GM19438 (cell line): ENCODE measurements at regions not wholly inside any gene's neighbourhood (a gene's known extent, or its start where the extent isn't known, plus 50 kb on each side); places are given as distances from the start of the nearest gene placed in this dataset.
"Not testable (repeated sequence)": the region's sequence is repeated elsewhere in the genome, so short reads cannot be mapped to it uniquely, and the experiment has no call there.

Experiments
- ATAC-seq: cut with Tn5 transposase; IDR thresholded peaks from one replicate; pipeline ENCODE4 v1.9.1; 2021; ENCODE audit warnings: low read depth; ENCODE audit not compliant: unreplicated experiment

DNA sequence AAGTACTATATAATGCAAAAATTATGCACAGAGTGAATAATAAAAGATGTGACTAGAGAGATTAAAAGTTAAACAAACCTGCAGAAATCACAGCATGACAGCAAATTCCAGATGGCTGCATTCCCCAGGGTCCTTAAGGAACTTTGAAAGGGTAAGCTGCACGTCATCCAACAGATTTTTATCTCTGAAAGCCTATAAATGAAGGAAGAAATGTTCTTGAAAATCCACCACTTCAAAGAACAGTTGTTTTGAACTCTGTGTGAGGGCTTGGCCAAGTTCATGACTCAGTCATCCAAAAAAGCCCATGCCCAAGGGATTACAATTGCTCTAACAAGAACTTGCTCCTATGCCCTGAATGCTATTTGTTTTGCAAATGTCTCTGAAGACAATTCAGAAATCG lies 603.6 kb downstream of the PLOD2 start:
- ATAC-seq, result no peak

DNA sequence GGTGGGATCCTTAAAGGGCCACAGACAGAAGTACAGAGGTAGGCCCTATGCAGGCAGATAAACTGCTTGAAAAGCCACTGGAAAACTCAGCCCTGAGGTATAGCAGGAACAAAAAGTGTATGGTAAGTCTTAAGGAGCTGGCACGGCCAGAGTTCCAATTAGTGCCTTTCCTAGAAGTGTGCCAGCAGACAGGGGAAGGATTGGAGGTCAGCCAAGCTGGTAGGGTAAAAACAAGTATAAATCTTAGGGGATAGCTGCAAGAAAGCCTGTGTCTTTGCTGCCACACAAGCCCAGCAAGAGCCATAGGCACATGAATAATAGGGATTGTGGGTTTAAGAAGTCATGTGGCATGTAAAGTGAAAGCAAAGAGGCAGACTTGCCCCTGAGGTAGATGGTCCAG lies 582.5 kb downstream of the PLOD2 start:
- ATAC-seq, result no peak

DNA sequence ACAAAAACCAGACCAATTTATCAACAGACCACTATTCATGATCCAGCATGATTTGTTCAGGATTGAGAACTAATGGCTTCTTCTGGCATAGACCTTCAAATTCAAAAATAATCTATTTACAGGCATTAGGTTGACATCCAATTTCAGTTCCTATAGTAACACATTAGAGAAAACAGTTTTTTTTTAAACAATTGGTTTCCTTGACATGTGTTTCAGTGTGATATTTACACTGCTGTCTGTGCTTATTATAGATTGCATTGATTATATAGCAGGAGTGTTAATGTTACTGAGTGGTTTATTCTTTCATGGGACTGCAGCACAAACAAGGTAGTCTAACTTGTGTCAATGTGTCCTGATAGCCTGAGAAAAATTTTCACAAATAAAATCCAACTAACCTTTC lies 579.3 kb downstream of the PLOD2 start:
- no peak for ATAC-seq

DNA sequence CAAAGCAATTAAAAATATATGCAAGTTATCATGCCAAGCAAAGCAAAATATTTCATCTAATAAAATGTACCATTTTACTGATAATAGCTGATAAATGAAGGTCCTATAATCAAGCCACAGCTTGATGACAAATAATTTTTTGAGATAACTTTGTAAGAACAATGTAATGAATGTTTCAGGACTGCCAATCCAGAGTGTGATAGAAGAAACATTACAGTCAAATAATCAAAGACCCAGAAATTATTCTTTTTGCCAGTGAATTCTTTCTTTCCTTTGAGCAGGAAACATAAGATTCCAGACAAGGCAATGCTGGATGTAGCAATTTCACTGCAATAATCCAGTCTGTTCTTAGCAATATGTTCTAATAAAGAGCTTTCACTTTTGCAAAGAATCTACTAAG lies 556.1 kb downstream of the PLOD2 start:
- ATAC-seq, result no peak

DNA sequence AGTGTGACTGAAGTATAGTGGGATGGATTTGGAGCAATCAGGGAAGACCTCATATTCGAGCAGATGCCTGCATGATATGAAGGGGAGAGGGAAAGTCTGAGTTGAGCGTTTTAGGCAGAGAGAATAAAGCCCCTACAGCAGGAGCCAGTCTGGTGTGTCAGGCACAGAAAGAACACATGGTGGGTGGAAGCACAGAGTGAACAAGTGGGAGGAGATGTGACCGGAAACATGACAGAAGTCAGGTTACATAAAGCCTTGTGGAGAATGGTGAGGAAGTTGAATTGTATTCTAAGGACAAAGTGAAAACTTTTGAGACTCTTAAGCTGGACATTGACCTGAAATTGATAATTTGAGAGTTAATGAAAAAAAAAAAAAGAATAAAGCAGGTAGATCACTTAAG lies 541.0 kb downstream of the PLOD2 start:
- no peak for ATAC-seq

DNA sequence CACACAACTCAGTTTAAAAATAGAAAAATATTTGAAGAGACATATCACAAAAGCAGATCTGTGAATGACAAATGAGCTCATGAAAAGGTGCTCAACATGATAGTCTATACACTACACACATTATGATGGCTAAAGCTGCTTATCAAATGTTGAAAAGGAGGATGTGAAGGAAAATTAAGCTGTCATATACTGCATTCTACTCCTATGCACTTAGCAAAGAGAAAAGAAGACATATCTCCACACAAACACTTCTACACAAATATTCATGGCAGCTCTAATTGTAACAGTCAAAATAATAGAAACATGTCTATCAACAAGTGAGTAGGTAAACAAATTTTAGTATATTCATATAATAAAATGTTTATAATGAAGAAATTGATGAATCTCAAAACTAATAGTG lies 540.5 kb downstream of the PLOD2 start:
- ATAC-seq, result no peak

DNA sequence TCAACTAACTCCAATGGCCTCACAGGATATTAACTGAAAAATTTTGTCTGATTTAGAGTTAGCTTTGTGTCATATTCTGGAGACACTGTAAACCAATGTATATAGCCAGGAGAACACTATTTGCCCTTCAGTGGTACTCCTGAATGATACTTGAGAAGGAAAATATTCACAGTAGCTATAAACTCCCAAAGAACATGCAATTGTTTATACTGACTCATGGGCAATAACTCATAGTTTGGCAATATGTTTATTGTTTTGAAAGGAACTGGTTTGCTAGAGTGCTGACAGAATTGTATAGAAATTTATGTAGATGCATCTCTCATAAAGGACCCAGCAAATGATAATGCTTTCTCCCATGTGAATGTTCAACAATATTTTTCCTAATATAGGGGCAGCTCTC lies 537.6 kb downstream of the PLOD2 start:
- ATAC-seq, result no peak

DNA sequence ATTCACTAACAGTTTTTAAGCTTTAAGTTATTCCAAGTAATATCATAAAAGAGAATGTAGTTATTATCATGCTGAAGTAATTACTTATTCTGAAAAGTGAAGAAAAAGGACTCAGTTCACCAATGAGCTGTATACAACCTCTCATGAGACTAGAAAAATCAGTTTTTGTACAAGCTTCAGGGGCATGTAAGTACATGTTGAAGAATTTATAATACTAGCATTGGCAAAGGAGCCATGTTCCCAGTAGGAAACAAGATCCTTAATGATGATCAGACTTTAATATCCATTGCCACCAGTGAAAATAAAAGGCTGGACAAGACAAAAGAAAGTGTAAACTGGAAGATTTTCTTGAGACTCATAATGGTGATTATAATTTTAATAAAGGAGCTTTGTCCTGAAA lies 532.8 kb downstream of the PLOD2 start:
- ATAC-seq, result no peak

DNA sequence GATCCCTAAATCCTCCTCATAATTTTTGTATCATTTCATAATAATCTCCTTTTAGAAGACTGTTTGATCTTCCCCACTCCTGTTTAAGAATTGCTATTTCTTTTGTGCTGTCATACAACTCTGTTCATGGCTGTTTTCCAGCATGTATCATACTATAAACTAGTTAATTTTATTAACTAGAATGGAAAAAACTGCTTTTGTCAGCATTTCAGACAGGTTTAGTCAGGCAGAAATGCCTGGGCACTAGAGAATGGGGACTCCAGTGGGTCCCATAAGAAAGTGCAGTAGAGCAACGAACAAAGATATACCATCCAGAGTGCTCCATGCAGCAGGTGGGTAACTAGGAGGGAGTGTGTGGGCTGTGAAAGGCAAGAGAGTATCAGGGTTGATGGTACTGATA lies 523.9 kb downstream of the PLOD2 start:
- no peak for ATAC-seq

DNA sequence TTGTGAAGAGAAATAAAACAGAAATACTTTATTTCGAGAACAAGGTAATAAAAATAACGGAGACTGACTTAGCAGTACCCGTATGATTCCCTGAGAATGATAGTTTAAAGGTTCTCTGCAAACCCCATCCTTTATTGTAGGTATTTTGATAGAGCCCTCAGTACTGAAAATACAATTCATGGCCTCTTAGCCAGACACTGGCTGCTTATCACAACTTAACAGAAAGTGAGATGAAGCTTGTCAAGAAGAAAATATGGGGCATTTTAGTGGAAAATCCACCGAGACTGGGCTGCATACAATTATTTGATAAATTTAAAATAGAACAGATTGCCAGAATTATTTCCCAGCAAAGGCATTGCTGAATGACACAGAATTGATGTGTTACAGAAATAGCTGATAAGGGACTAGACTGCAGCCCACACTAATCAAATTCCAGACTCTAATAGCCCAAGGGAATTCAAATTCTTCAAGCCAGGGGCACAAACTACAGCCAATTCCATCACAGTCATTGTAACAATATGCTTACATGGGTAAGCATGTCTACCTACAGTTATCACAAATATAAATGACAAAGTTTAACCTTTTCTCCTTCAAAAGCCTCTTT lies 521.9 kb downstream of the PLOD2 start:
- ATAC-seq, result no peak

DNA sequence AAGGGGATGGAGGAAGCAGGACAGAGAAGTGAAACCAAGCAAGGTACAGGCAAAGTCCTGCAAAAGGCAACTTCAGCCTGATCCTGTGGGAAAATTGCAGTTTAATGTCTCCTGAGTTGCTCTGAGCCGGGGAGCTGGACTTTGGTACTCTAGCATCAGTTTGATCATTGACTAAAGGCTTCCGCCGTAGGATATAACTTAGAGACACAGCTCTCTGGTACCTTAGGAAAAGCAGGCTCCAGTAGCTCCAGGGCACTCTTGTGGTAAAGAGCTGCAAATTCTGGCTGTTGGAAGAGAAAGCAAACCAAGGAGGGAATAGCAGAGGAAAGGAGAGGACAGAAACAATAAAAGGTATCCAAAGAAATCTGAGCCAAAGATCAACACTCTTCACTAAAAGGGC lies 521.1 kb downstream of the PLOD2 start:
- ATAC-seq, result no peak

DNA sequence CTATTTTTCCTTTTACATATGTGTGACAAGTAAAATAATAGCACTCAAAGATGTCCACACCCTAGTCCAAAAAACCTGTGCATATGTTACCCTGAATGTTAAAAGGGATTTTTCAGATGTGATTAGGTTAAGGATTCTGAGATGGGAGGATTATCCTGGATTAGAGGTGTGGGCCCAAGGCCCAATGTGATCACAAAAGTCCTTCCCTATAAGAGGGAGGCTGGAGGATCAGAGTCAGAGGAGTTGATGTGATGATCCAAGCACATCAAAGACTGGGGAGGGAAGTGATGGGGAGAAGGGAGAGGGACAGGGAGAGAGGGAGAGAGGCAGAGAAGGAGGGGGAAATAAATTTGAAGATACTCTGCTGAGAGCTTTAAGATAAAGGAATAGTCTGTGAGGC lies 512.6 kb downstream of the PLOD2 start:
- ATAC-seq, result no peak

DNA sequence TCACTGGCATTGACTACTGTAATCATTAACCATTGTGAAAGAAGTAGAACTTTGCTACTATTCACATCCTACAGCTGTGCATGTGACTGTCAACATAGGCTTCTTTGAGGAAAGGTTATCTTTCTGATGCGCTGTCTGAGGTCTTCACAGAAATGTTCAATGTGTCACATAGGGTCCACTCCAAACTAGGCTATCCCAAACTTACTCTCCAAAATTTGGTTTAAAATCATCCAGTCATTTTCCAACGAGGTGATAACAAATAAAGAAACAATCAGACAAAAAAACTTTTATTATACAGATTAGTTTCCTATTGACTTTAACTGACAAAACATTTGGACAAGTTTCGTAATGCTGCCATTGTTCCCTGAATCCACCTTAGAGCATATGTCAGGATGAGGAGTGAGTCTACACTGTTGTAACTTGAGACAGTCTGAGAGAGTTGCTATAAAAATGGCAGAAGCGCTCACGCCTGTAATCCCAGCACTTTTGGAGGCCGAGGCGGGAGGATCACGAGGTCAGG lies 511.6 kb downstream of the PLOD2 start:
- ATAC-seq, result no peak

DNA sequence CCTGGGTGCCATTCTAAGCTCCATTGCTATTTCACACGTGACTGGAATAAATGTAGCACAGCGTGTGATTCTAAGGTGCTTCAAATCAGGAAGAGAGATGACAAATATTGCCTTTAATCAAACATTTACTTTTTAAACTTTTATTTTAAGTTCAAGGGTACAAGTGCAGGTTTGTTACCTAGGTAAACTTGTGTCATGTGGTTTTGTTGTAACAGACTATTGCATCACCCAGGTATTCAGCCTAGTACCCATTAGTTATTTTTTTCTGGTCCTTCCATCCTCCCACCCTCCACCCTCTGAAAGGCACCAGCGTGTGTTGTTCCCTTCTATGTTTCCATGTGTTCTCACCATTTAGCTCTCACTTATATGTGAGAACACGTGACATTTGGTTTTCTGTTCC lies 510.8 kb downstream of the PLOD2 start:
- ATAC-seq, result no peak

DNA sequence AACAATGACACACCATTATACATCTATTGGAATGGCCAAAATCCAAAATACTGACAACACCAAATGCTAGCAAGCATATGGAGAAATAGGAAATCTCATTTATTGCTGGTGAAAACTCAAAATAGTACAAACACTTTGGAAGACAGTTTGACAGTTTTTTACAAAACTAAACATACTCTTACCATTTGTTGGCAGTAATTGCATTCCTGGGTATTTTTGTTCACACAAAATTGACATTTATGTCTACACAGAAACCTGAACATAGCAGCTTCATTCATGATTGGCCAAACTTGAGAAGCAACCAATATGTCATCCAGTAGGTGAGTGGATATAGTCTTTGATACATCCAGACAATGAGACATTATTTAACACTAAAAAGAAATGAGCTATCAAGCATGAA lies 489.9 kb downstream of the PLOD2 start:
- ATAC-seq, result no peak

DNA sequence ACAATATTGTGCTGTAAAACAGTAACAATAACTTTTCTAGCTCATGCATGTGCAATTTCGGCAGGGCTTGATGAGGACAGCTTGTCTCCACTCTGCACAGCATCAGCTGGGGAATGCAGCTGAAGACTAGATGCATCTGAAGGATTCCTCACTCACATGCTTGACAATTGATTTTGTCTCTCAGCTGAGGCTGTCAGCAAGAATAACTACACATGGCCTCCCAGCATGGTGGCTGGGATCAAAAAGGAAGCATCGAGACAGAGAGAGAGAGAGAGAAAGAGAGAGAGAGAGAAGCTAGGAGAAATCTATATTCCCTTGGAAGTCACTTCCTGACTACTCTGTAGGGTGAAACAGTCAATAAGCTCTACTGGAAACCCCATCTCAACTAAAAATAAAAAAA lies 487.1 kb downstream of the PLOD2 start:
- ATAC-seq, result no peak

DNA sequence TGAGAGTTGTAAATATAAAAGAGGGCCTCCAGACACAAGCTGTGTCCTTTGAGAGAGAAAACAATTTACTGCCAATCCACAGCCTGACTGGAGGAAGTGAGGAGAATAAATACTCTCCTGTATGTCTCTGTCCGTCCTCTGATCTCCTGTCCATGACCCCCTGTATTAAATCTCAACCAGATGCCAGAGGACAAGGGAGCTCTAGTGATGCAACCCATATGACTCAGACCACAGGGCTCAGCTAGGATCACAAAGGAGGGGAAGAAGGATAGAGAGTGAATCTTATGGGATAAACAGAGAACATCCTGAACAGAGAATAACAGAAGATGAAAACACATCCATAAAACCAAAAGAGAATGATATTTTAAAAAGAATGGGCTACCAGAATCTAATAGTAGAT lies 482.6 kb downstream of the PLOD2 start:
- ATAC-seq, result no peak

DNA sequence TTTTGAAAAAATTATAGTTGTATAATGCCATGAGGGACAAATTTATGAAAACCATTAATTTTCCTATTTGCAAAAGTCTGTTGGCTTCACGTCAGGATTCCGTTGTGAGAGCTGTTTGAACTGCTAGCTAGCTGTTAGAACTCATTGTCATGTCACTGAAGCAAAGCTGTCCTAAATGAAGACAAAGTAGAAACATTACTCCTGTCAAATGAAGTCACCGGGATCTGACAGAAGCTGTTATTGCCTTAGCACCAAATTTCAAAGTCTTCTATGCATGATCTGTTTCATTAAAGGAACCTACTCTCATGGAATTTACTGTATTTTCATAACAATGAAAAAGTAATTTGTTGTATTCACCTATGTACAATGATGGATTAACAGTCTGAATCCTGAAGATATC lies 479.8 kb downstream of the PLOD2 start:
- no peak for ATAC-seq

DNA sequence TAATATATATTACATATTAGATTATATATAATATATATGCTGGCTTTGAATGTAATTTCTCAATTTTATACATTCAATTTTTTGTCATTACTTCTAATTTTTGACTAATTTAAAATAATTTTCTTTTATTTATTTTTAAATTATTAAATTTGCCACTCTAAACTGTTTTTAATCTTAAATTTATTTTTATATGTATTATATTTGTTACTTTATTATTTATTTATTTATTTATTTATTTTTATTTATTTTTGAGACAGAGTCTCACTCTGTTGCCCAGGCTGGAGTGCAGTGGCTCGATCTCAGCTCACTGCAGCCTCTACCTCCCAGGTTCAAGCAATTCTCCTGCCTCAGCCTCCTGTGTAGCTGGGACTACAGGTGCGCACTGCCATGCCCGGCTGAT lies 473.0 kb downstream of the PLOD2 start:
- not testable (repeated sequence) for ATAC-seq

DNA sequence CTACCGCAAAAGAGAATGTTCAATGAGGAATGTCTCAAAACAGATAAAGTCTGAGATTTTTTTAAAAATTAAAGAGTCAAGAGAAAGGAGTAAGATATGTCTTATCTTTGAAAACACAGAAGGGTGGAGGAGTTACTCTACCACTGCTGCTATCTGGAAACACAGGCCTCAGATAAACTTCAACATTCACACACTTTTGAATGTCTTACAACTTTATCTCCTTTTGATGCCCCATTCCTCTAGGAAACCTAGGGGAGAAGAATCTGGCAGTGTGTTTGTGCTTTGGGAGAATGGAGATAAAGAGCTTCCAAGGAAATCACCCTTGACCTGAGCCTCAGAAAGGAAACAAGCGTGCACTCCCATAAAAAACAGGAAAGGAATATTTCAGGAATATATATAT lies 468.2 kb downstream of the PLOD2 start:
- ATAC-seq, result no peak

DNA sequence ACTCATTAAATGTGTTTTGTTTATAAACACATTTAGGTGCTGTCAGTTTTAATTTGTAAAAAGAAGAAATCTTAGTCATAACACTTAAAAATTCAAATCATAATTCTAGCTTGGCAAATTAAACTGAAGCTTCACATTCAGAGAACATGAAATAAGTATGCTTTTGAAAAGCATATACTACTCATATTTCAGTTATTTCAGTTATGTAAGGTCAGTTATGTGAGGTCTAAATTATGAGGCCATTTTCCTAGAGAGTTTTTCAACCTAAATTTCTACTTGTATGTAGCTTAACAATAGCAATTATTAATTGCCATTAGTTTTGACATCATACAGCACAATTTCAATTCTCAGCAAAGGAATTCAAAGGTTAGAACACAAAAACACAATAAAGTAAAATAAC lies 465.0 kb downstream of the PLOD2 start:
- no peak for ATAC-seq

DNA sequence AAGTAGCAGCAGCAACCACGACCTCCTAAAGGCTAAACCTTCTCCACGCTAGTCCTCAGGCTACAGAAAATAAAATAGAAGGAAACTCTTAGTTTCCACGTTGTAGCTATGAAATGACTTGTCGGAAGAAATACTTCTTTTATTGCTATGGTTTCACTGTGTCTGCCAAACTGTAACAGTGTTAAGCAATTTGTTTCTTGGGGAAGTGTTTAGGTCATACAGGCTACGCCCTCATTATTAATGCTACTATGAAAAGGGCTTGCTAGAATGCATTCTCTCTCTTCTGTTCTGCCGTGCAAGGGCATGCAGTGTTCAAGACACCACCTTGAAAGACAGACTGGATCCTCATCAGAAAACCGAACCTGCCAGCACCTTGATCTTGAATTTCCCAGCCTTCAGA lies 462.7 kb downstream of the PLOD2 start:
- ATAC-seq, result no peak

DNA sequence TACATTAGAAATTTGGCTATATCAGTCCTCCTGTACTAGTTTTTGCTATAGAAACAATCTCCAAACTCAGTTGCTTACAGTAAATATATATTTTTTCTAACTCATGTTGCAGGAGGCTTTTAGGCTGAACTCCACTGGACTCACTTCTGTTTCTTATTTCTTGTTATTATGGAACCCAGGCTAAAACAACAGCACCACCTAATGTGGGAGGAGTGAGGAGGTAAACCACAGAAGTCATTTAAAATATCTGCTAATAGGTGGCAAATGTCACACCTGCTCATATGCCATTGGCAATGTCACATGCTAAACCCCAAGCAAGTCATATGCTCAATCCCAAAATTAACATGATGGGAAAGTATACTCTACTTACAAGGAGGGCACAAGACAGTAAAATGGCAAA lies 462.2 kb downstream of the PLOD2 start:
- no peak for ATAC-seq
